ENCODE measurements at regions not wholly inside any gene's neighbourhood (a gene's known extent, or its start where the extent isn't known, plus 50 kb on each side); places are given as distances from the start of the nearest gene placed in this dataset.

GRCh38 chr15:38648121-38648843 is 83.7 kb upstream of the RASGRP1 start:
- no peak for DNase-seq

DNA sequence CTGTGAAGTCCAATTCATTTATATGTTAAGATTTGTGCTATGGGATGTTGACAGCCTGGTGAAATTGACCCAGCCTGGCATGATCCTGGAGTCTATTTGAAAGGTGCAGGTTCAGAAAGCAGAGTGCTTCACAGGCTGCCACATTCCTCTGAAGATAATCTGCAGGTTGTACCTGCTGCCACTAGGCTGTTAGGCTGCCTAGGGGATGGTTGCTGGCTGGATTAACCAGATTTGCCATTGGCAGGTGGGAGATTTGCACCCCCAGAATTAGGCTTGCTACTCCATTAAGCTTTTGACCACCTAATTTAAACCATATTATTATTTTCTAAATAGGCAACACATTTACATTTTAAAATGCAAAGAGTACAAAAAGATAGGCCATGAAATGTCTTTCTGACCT is 85.8 kb upstream of the RASGRP1 start:
- no peak for DNase-seq

GRCh38 chr15:38650936-38651327 is 86.3 kb upstream of the RASGRP1 start:
- DNase-seq, result no peak

- DNase-seq, result no peak
Observed at GRCh38 chr15:38651328-38652038, 86.9 kb upstream of the RASGRP1 start.

DNA sequence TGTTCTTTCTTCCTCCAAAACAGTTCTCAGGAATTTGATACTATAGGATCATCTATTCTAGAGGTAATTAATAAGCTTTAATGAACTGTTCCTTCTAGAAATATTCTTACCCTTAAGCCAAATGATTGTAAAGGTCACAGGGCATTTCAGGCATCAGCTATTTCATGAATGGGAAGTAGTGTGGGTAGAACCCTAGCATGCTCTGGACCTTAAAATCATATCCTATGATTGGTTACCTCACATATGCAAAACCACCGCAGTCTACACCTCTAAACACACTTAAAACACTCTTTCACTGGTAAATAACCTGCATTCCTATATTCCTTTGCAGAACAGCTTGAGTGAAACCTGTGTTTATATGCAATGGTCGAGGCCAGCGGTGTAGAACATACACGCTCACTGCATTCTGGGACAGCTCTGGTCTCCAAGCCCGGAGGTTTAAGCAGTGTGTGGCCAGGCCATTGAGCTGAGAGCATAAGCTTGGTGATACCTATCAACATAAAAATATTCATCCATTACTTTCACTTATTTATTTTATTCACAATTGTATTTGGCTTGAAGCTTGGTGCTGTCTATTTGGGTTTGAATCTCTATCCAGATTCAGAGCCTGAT is 87.7 kb upstream of the RASGRP1 start:
- DNase-seq, result no peak

DNA sequence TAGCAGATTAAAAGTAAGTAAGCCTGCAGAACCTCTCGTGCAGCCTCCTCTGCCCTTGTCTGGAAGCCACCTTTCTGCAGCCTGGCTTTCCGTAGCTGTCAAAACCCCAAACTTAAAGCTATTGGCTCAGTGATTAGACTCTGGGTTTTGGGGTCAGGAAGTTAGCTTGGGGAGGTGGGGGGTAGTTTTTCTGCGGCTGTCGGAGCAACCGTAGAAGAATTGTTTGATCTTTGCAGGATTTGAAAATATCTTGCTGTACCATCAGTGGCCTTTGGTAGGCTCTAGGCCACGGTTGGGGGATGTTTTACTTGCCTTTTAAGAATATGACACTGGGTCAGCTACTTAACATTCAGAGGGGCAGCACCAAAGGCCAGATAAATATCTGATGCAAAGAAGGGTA is 88.4 kb upstream of the RASGRP1 start:
- DNase-seq, result no peak

DNA sequence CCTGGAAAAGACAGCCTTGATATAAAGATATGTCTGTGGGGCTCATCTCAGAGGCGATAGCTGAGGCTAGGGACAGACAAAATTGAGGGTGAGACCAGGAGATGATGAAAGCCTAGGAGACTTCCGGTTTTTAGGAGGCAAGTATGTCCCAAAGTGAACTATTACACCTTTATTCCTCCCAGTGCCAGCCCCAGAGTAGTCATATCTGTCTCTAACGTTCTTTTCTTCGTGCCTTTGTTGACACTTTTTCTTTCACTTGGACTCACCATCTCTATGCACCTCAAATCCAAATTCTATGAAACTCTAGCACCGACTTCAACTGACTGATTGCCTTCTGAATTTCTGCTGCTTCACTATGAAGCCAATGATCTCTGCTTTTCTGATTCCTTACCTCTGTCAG is 93.8 kb upstream of the RASGRP1 start:
- no peak for DNase-seq

DNA sequence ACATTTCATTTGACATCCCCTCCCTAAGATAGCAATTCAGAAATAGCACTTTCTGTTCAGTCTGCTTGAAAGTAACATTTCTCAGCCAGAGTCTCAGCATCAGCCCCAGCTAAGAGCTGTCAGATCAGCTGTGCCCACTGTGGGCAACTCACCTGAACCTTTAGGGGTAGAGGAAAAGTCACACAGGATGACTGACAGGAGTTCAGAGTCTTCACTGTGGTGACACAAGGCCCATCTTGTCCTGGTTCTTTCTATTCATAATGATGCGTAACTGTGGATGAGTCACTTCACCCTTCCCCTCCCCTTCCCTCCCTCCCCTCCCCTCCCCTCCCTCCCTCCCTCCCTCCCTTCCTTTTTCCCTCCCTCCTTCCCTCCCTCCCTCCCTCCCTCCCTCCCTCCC is 96.1 kb upstream of the RASGRP1 start:
- DNase-seq, result no peak

DNA sequence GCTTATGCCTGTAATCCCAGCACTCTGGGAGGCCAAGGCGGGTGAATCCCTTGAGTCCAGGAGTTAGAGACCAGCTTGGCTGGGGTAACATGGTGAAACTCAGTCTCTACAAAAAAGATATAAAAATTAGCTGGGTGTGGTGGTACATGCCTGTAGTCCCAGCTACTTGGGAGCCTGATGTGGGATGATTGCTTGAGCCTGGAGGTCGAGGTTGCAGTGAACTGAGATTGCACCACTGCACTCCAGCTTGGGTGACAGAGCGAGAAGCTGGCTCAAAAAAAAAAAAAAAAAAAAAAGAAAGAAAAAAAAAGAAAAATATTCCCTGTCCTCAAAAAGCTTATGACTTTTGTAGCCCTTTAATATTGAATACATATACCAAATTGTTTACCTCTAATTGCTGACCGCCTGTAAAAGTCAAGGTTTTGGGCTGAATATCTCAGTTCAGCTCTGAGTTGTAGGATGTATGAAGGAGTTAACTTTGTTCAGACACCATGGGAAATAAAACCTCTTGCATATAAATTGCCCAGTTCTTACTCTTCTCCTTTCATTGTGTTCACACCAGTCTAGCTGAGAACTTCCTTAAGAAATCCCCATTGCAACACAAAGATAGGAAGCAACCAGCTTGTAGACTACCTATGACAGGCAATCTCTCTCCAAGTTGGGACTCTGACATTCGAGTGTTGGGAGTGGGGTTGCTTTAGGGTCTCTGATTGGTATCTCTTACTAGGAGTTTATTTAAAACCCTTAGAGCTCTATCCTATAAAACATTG is 97.6 kb upstream of the RASGRP1 start:
- DNase-seq, result no peak

- DNase-seq, result no peak
Observed at GRCh38 chr15:38662805-38663204, 98.2 kb upstream of the RASGRP1 start.

DNA sequence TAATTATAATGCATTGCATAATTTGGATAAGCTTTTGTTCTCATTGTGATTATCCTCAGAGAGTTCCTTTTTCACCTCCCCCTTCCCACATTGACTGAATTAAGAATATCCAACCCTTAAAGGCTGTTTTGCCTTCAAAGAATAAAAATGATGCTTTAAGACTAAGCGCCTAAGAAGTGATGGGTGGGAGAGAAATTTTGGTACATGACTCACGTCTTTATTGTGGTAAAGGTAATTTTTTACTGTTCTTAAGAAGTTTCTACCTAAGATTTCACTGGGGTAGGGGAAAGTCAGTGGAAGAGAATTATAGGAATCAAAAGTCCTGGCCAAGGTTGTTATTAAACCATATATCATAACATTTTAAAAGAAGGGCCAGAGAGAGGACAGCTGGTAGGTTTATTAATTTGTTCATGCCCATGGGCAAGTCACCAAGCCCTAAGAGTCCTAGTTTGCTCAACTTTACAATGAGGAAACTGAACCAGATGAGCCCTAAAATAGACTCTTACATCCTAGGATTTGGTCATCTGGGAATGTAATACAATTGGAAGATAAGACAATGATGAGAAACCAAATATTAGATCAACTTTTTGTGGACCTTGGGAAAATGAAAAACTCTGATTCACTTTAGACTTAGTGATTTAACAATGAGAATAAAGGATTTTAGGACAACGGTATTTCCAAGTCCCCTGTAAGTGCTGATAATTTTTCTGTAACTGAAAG is 101.1 kb upstream of the RASGRP1 start:
- no peak for DNase-seq

DNA sequence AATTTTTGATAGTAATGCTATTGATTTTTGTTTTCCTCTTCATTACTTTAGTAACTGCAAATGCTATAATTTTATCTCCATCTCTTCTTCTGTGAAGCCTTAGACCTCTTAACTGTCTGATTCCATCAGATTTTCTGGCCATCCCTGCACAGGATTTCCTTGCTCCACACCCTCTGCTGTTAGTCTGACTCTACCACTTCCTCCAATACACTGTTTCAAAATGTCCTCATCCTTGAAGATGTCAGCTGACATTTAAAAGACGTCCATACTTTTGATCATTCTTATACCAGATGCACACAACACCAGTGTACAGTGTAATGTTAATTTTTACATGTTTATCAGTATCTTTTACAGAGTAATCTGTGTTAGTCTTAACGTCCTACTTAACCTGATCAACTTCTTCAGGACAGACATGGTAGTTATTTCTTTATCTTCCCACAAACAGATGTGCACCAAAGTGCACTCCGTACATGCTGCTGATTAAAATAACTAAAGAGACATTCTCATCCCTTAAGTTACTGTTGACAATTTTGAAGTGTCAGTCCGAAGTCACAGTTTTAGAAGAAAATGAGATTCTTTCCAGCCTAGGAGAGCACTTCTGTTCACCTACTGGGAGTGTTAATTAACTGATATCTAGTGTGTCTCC is 102.4 kb upstream of the RASGRP1 start:
- DNase-seq, result no peak

GRCh38 chr15:38667890-38668850 is 103.6 kb upstream of the RASGRP1 start:
- no peak for DNase-seq

- DNase-seq, result no peak
Observed at GRCh38 chr15:38668898-38669391, 104.3 kb upstream of the RASGRP1 start.

GRCh38 chr15:38670128-38671005 is 105.8 kb upstream of the RASGRP1 start:
- DNase-seq, result no peak

- DNase-seq, result no peak
Observed at GRCh38 chr15:38671006-38671387, 106.4 kb upstream of the RASGRP1 start.

- DNase-seq, result no peak
Observed at GRCh38 chr15:38671675-38672254, 107.2 kb upstream of the RASGRP1 start.

- no peak for DNase-seq
Observed at GRCh38 chr15:38672273-38672672, 107.7 kb upstream of the RASGRP1 start.
